HG02852 (cell line): ENCODE measurements at regions not wholly inside any gene's neighbourhood (a gene's known extent, or its start where the extent isn't known, plus 50 kb on each side); places are given as distances from the start of the nearest gene placed in this dataset.

Source experiments
- ATAC-seq: cut with Tn5 transposase; IDR thresholded peaks from one replicate; pipeline ENCODE4 v1.9.1; 2021; ENCODE audit warnings: mild to moderate bottlenecking, moderate library complexity; ENCODE audit not compliant: unreplicated experiment

- no peak for ATAC-seq
Observed at GRCh38 chr1:182135946-182136345, 74.4 kb upstream of the ZNF648 start.

- no peak for ATAC-seq
Observed at GRCh38 chr1:182134257-182134656, 72.7 kb upstream of the ZNF648 start.

- ATAC-seq = no peak
Observed at GRCh38 chr1:182133181-182133580, 71.7 kb upstream of the ZNF648 start.

- ATAC-seq = no peak
Observed at GRCh38 chr1:182129398-182129797, 67.9 kb upstream of the ZNF648 start.

- no peak for ATAC-seq
Observed at GRCh38 chr1:182128502-182128901, 67.0 kb upstream of the ZNF648 start.

GRCh38 chr1:182127656-182128055 is 66.1 kb upstream of the ZNF648 start:
- ATAC-seq = no peak

- no peak for ATAC-seq
Observed at GRCh38 chr1:182126272-182126800, 64.8 kb upstream of the ZNF648 start.

GRCh38 chr1:182122913-182123260 is 61.4 kb upstream of the ZNF648 start:
- ATAC-seq = no peak

- ATAC-seq = no peak
Observed at GRCh38 chr1:182122256-182122912, 60.9 kb upstream of the ZNF648 start.

GRCh38 chr1:182121787-182122186 is 60.3 kb upstream of the ZNF648 start:
- no peak for ATAC-seq

- ATAC-seq = no peak
Observed at GRCh38 chr1:182120411-182121258, 59.1 kb upstream of the ZNF648 start.

GRCh38 chr1:182119631-182120030 is 58.1 kb upstream of the ZNF648 start:
- no peak for ATAC-seq

- ATAC-seq = no peak
Observed at GRCh38 chr1:182118851-182119250, 57.3 kb upstream of the ZNF648 start.

- ATAC-seq = no peak
Observed at GRCh38 chr1:182114627-182115023, 53.1 kb upstream of the ZNF648 start.

GRCh38 chr1:182113879-182114626 is 52.5 kb upstream of the ZNF648 start:
- ATAC-seq = no peak

GRCh38 chr1:182111496-182111895 is 50.0 kb upstream of the ZNF648 start:
- no peak for ATAC-seq
